IPS-15b (cell line): ENCODE measurements at regions not wholly inside any gene's neighbourhood (a gene's known extent, or its start where the extent isn't known, plus 50 kb on each side); places are given as distances from the start of the nearest gene placed in this dataset.
"Not testable (repeated sequence)": the region's sequence is repeated elsewhere in the genome, so short reads cannot be mapped to it uniquely, and the experiment has no call there.

Experiments
- H3K27me3 ChIP-seq: one replicate; pipeline ENCODE4 v1.6.1; 2013; ENCODE audit warnings: low read length; ENCODE audit not compliant: control insufficient read depth, insufficient read depth
- H3K36me3 ChIP-seq: one replicate; pipeline ENCODE4 v1.6.1; 2013; ENCODE audit warnings: low read length; ENCODE audit not compliant: control insufficient read depth, insufficient read depth
- H3K4me1 ChIP-seq: one replicate; pipeline ENCODE4 v1.6.1; 2013; ENCODE audit warnings: mild to moderate bottlenecking, low read length; ENCODE audit not compliant: control insufficient read depth, insufficient read depth
- H3K4me3 ChIP-seq: one replicate; pipeline ENCODE4 v1.5.1; 2013; ENCODE audit warnings: low read depth, low read length
- H3K9ac ChIP-seq: one replicate; pipeline ENCODE4 v1.6.1; 2013; ENCODE audit warnings: low read depth, mild to moderate bottlenecking, low read length
- H3K9me3 ChIP-seq: one replicate; pipeline ENCODE4 v1.6.1; 2013; ENCODE audit warnings: mild to moderate bottlenecking, low read length; ENCODE audit not compliant: control insufficient read depth, insufficient read depth

DNA sequence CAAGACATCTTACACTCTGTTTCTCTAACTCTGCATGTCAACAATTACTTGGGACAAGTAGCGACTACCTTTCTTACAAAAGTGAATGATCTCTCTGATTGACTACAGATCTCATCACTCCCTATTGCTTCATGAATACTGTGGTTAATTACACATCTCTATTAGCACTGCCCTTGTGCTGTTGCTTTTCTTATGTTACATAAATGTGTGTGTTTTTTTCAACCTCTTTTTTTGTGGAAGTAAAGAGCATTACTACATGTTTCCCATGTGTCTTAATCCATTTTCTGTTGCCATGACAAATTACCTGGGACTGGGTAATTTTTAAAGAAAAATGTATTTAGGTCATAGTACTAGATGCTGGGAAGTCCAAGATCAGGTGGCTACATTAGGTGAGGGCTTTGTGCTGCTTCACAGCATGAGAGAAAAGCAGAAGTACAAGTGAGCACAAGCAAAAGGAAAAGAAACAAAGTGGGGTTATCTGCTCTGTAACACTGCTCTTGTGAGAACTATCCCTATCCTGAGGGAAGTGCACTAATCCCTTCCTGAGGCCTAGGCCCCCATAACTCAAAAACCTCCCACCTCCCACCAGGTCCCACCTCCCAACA lies 298.2 kb upstream of the SATB1 start:
- no peaks in the 10 kb centered on the region for H3K27me3 ChIP-seq
- H3K9ac ChIP-seq, result no peak overlapping the region
- no peaks in the 10 kb centered on the region for H3K36me3 ChIP-seq
- no peak overlapping the region for H3K4me3 ChIP-seq
- no peaks in the 10 kb centered on the region for H3K9me3 ChIP-seq
- no peaks in the 10 kb centered on the region for H3K4me1 ChIP-seq

DNA sequence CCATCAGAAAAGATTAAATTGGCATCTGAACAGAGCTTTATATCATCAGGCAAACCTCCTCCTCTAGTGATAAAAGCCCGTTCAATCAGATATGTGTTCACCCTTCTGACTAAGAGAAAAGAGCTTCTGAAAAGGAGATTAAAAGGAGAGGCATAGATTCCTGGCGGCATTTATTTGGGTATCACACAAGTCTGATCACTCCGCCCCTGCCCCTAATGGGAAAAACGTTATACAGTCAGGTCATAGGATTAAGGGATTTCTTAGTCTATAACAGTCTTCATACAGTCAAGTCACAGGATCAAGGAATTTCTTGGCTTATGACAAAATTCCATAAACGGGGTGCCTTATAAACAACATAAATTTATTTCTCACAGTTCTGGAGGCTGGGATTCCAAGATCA lies 295.4 kb upstream of the SATB1 start:
- Histone ChIP-seq H3K4me3 (no peak overlapping the region), H3K9me3 (no peaks in the 10 kb centered on the region), H3K4me1 (no peaks in the 10 kb centered on the region), H3K27me3 (no peaks in the 10 kb centered on the region), H3K36me3 (no peaks in the 10 kb centered on the region), H3K9ac (no peak overlapping the region)

DNA sequence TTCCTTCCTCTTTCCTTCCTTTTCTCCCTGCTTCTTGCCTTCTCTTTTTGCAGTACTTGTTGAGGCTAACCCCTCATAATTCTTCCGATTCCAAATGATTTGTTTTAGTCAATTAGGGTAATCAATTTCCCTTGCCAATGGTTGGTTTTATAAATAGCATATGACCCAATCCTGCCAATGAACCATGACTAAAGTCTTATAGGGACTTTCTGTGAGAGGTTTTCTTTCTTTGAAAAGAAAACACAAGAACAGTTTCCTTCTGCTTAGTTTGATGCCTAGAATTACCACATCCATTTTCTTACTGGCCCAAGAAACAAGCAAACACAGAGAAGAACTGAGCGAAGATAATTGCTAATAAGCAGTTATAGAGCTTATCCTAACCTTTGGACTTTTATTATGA lies 292.5 kb upstream of the SATB1 start:
- Histone ChIP-seq H3K4me3 (no peak overlapping the region), H3K36me3 (no peaks in the 10 kb centered on the region), H3K27me3 (no peaks in the 10 kb centered on the region), H3K4me1 (peaks cover 3% of the 10 kb centered on the region), H3K9ac (no peak overlapping the region), H3K9me3 (no peaks in the 10 kb centered on the region)

DNA sequence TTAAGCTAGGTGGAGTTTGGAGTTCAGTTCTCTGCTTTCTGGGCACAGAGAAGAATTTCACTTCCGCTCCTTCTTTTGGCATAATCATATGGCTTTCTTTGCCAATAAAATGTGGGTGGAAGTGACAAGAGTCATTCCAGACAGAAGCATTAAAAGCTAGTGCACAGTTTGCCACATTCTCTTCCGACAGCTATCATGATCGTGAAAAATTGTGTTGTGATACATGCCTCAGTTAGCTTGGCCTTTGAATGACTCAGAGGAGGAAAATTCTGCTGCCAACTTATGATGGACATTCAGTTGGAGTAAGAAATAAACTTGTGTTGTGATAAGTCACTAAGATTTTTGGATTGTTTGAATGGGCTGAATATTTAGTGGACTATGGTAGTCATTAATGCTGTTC lies 291.7 kb upstream of the SATB1 start:
- H3K4me1 ChIP-seq, result peaks cover 3% of the 10 kb centered on the region
- no peak overlapping the region for H3K4me3 ChIP-seq
- H3K27me3 ChIP-seq, result no peaks in the 10 kb centered on the region
- no peaks in the 10 kb centered on the region for H3K36me3 ChIP-seq
- no peak overlapping the region for H3K9ac ChIP-seq
- no peaks in the 10 kb centered on the region for H3K9me3 ChIP-seq

DNA sequence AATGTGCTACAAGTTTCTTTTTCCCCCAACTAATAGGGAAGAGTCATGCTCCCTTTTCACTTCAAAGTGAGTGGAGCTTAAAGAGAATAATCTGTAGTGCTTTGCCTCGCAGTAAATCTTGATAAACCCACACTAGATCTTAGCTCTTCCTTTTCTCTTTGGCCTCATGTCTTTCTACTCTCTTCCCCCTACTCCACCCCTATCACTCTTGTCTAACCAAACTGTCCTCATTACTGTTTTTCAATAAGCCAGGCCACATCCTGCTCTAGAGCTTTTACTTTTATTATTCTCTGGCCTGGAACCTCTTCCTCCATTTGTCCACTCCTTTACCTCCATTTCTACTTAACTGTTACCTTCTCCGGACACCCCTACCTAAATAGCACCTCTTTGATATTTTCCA lies 291.0 kb upstream of the SATB1 start:
- no peaks in the 10 kb centered on the region for H3K36me3 ChIP-seq
- H3K4me3 ChIP-seq, result no peak overlapping the region
- no peaks in the 10 kb centered on the region for H3K9me3 ChIP-seq
- no peaks in the 10 kb centered on the region for H3K27me3 ChIP-seq
- H3K4me1 ChIP-seq, result peaks cover 3% of the 10 kb centered on the region
- no peak overlapping the region for H3K9ac ChIP-seq

DNA sequence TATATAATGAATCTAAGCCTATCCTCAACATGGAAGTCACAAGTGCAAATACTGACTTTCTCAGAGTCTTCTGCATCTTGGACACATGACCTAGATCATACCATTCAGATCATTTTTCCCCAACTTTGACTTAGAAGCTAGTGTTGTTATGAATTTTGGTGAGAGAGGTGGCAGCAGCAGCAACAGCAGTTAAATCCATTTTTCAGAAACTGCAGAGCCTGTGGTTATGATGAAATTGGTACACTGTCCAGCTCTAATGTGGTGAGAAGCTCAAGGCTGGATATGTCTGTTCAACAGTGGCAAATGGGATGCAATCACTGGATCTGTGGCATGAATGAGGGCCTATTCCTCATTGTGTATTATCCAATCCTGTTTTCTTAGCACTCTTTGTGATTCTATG lies 290.1 kb upstream of the SATB1 start:
- no peaks in the 10 kb centered on the region for H3K36me3 ChIP-seq
- peaks cover 3% of the 10 kb centered on the region for H3K4me1 ChIP-seq
- no peak overlapping the region for H3K4me3 ChIP-seq
- H3K27me3 ChIP-seq, result no peaks in the 10 kb centered on the region
- H3K9me3 ChIP-seq, result no peaks in the 10 kb centered on the region
- no peak overlapping the region for H3K9ac ChIP-seq

DNA sequence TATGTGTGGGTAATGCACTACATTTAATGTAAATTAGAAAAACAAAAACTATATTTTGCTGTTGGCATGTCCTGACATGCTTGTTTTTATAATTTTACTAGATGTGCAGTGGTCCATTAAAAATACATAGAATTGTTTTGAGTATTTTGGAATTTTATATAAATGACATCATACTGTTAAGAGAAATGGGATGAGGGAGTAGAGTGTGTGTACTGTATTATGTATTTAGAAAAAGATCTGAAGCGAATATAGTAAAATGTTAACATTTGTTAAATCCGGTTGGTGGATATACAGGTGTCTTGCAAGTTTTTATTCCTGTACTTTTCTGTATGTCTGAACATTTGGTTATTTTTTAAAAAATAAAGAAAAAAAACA lies 288.4 kb upstream of the SATB1 start:
- Histone ChIP-seq H3K9ac (no peak overlapping the region), H3K36me3 (peaks cover 3% of the 10 kb centered on the region), H3K27me3 (no peaks in the 10 kb centered on the region), H3K4me3 (no peak overlapping the region), H3K9me3 (no peaks in the 10 kb centered on the region), H3K4me1 (peaks cover 3% of the 10 kb centered on the region)

DNA sequence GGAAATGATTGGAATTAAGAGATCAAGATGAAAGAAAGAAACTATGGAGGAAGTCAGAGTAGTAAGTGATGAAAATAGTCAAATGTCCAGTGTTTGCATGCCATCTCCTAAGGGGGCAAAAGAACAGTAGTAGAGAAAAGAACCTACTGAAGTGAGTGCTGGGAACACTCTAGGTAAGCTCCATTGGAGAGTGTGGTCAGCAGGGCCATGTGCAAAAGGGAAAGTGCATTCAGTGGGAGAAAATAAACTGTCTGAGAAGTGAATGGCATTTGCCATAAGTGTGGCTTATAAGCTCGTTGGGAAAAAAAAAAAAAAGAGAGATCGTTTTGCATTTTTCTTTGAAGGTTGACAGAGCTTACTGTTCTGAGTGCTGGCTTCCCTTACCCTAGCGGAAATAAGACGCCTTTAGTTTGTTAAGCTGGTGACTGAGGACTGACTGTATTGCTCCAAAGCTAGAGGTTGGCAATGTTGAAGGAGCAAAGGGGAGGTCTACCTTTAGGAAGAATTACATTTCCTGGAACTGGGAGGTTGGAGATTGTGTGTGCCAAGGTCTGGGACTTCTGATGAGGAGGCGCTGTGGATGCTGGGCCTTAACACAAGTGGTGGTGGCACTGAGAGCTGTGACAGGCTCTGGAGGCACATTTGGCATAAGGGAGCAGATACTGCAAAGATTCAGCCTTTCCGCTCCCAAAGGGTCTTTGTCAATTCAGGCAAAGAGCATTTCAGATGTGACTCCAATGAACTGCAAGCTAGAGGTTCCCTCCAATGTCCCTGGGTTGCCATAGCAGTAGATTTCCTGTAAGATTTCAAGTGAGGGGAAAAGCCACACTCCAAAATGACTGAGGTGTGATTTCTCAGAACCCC lies 287.8 kb upstream of the SATB1 start:
- Histone ChIP-seq H3K4me1 (peaks cover 3% of the 10 kb centered on the region), H3K27me3 (no peaks in the 10 kb centered on the region), H3K9me3 (no peaks in the 10 kb centered on the region), H3K9ac (no peak overlapping the region), H3K4me3 (no peak overlapping the region), H3K36me3 (peaks cover 3% of the 10 kb centered on the region)

DNA sequence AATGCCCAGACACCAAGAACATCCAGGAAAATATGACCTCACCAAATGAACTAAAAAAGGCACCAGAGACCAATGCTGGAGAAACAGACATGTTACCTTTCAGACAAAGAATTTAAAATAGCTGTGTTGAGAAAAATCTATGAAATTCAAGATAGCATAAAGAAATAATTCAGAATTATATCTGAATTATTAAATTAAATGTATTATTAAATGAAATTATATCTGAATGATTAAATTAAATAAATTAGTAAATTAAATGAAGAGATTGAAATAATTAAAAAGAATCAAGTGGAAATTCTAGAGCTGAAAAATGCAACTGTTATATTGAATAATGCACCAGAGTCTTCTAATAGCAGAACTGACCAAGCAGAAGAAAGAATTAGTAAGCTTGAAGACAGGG lies 279.2 kb upstream of the SATB1 start:
- Histone ChIP-seq H3K4me3 (no peak overlapping the region), H3K9me3 (no peaks in the 10 kb centered on the region), H3K36me3 (peaks cover 1% of the 10 kb centered on the region), H3K4me1 (no peaks in the 10 kb centered on the region), H3K9ac (no peak overlapping the region), H3K27me3 (no peaks in the 10 kb centered on the region)

DNA sequence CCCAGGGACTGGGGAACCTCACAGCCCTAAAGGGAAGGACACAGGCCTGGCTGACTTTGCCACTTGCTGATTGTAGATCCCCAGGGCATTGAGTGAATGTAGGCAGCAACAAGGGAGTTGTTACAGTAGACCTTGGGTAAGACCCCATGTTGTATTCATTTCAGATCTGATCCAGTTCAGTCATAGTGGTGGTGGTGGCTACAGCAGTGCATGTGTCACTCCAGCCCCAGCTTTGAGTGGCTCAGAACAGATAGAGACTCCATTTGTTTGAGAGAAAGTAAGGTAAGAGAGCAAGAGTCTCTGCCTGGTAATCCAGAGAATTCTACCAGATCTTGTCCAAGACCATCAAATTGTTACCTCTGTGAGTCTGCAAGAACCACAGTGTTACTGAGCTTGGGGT lies 278.7 kb upstream of the SATB1 start:
- Histone ChIP-seq H3K4me3 (no peak overlapping the region), H3K27me3 (no peaks in the 10 kb centered on the region), H3K9me3 (no peaks in the 10 kb centered on the region), H3K4me1 (no peaks in the 10 kb centered on the region), H3K9ac (no peak overlapping the region), H3K36me3 (no peaks in the 10 kb centered on the region)

DNA sequence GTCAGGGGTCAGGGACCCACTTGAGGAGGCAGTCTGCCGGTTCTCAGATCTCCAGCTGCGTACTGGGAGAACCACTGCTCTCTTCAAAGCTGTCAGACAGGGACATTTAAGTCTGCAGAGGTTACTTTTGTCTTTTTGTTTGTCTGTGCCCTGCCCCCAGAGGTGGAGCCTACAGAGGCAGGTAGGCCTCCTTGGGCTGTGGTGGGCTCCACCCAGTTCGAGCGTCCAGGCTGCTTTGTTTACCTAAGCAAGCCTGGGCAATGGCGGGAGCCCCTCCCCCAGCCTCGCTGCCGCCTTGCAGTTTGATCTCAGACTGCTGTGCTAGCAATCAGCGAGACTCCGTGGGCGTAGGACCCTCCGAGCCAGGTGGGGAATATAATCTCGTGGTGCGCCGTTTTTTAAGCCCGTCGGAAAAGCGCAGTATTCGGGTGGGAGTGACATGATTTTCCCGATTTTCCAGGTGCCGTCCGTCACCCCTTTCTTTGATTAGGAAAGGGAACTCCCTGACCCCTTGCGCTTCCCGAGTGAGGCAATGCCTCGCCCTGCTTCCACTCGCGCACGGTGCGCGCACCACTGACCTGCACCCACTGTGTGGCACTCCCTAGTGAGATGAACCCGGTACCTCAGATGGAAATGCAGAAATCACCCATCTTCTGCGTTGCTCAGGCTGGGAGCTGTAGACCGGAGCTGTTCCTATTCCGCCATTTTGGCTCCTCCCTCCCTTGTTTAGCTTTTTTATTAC lies 268.6 kb upstream of the SATB1 start:
- Histone ChIP-seq H3K9ac (peak overlapping the region; percentile 71), H3K4me3 (peak overlapping the region; percentile 57)
- not testable (repeated sequence) for H3K36me3 ChIP-seq, H3K4me1 ChIP-seq, H3K27me3 ChIP-seq, H3K9me3 ChIP-seq

DNA sequence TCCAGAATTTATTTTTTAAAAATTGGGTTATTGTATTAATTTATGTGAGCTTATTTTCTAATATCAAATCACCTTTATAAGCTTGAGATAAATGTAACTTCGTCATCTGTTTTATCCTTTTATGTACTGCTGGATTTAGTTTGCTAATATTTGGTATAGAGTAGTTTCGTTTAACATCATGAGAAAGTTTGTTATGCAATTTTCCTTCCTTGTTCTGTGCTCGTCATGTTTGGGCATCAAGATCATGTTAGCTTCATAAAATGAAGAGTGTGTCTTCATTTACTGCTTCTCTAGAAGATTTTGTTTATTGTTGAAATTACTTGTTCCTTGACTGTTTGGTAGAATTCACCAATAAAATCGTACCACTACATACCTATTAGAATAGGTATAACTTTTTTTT lies 262.1 kb upstream of the SATB1 start:
- Histone ChIP-seq H3K4me1 (no peaks in the 10 kb centered on the region), H3K9ac (no peak overlapping the region), H3K4me3 (no peak overlapping the region), H3K27me3 (no peaks in the 10 kb centered on the region), H3K9me3 (peaks cover 6% of the 10 kb centered on the region), H3K36me3 (no peaks in the 10 kb centered on the region)
